Brain pericyte (primary cell): ENCODE measurements at regions not wholly inside any gene's neighbourhood (a gene's known extent, or its start where the extent isn't known, plus 50 kb on each side); places are given as distances from the start of the nearest gene placed in this dataset.

Source experiments
- DNase-seq: peaks from one replicate; pipeline ENCODE4 v3.0.0-alpha.2; 2012; ENCODE audit warnings: low read depth, low spot score

DNA sequence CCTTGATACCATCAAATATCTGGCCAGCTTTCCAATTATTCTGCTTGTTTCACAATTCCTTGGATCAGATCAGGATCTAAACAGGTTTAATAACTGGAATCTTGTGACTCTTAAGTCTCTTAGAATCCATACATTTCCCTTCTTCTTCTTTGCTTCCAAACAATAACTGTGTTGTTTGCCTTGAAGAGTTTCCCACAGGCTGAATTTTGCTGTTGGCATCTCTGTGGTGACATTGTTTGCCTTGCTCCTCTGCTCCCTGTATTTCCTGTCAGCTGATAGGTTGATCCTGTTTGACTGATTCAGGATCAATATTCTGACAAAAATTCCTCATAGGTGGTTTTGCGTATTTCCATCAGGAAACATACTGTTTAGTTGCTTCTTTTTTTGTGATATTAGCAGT, 248.4 kb upstream of the LMCD1 start:
- no peak for DNase-seq

DNA sequence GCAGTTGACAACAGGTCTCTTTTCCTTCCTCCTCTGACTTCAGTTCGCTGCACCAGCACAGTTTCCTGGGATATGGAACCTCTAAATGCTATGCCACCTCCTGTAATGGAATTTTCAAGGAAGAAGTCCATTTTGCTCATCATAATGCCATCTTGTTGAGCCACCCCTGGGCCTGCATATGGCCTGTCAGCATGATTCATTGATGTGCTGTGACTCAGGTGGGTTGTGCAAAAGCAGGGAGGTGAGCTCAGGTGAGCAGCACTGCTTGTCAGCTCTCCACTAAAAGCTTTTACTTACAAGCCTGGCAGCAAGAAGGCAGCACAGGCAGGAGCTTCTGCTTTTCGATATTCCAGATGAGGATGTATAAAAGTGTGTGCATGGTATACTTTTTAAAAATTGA, 247.1 kb upstream of the LMCD1 start:
- DNase-seq: no peak

DNA sequence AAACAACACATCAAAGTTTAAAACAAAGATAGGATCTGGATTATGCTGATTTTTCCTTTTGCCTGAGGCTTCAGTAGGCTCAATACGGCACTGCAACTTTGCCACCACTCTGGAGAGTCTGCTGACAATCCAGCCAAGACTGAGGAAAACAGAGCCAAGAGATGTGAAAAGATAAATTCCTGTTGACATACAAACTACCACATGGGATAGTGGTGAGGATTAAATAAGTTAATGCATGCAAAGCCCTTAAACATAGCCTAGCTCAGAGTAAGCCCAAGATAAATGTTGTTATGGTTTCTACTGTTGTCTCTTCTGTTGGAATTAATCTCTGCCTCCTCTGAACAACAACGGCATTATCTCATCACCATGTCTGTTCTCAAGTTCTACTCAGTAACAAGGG, 245.9 kb upstream of the LMCD1 start:
- DNase-seq: no peak

GRCh38 chr3:8256441-8257071, 245.1 kb upstream of the LMCD1 start:
- DNase-seq: no peak

DNA sequence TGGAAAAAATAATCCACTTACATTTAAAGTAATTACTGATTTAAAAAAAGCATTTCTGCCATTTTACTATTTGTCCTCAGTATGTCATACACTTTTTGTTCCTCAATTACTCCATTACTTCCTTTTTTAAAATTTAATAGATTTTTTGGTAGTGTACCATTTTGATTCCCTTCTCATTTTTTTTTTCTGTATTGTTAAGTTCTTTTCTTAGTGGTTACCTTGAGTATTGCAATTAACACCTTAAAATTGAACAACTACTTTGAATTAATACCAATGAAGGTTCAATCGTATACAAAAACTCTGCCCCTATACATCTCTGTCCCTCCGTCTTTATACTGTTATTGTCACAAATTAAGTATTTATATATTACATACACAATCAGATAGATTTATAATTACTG, 240.6 kb upstream of the LMCD1 start:
- no peak for DNase-seq

DNA sequence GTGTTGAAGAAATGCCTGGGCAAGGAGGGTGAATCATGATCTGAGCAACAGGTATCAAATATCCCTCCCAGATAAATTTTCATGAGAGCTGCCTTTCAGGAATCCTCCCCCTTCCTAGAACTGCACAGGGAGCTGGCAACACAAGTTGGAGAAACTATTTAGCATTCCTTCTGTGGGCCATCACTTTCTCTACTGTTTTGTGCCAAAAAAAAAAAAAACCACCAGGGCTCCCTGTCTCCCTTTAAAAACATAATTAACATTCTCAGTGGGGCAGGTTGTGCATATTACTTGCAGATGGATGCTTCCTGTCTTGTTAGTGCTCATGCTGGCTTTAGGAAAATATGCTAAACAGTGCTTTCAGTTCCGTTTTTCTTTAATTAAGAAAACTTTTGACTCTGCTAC, 234.9 kb upstream of the LMCD1 start:
- no peak for DNase-seq

DNA sequence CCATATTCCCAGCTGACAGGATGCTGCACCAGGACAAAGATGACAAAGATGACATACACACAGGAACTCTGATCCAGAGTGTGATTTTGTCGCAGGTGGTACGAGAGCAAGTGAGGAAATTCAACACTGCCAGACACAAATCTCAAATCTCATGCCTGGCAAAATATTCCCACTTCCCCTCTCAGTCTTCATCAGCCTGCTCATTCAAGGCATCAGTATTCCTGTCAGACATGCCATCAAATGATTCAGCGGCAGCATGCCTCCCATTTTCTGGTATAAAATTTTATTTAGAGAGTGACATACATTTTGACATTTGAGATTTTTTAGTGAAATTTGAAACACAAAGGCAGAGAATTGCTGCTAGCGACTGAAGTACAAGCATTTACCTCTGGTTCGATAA, 228.1 kb upstream of the LMCD1 start:
- DNase-seq: no peak

GRCh38 chr3:8276056-8276455, 225.6 kb upstream of the LMCD1 start:
- DNase-seq: no peak

GRCh38 chr3:8276506-8276905, 225.1 kb upstream of the LMCD1 start:
- no peak for DNase-seq

DNA sequence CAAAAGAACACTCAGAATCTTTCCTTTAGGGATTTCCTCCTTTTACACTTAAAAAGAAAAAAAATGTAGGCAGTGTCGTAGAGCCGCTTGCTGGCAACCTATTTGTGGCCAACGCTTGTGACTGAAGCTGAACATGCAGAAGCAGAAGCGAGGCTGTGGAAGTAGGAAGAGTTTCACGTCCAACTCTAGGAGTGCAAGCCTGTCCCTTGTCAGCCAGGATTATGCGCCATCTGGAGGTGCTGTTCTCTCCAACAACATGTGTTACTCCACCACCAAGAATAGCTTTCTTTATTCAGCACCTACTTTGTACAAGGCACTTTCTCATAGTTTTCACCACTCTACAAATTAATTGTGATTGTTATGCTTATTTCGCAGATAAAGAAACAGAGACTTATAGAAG, 223.2 kb upstream of the LMCD1 start:
- no peak for DNase-seq

- no peak for DNase-seq
Measured at GRCh38 chr3:8279476-8279875, 222.1 kb upstream of the LMCD1 start.

- DNase-seq: no peak
Measured at GRCh38 chr3:8279886-8280550, 221.6 kb upstream of the LMCD1 start.

DNA sequence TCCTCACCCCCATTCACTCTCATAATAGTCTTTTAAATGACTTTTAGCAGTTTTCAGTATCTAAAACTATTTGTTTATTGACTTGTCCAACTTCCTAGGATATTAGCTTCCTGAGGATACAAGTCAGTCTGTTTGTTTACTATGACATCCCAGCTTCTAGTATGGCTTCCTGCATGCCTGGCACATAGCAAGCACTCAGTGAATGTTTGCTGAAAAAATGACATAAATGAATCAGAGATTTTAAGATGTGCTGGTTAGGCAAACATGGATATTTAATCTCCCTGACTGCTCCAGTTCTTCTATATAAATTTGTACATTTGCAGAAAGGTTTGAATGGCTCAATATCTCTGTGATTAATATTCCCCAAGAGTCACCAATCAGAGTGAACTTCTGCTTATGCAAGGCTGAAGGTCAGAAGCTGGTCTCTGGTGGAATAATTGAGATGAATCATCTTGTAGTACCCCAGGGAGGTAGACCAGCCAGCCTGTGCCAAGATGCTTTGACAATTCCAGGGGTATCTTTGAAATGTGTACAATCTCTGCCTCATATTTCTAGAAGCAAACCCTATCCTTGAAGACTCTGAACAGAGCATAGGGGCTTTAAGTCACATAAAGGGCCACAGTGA, 219.0 kb upstream of the LMCD1 start:
- no peak for DNase-seq

DNA sequence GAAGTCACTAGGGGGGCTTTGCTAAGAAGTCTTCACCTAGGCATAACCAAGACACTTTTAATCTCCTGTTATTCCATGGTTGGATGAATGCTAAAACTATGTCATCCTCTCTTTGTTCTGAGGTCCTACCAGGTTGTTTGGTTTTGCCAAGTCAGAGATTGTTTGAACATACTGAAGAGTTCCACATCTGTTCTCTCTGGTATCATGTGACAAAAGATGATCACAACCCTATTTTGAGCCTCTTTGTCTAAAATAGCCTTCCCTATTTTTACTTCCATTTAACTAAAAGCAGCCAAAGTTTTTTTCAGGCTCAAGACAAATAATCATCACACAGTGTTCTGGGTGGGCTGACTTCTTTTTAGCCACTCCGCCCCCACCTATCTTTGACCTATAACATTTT, 218.4 kb upstream of the LMCD1 start:
- DNase-seq: no peak

GRCh38 chr3:8286086-8286485, 215.5 kb upstream of the LMCD1 start:
- DNase-seq: no peak

DNA sequence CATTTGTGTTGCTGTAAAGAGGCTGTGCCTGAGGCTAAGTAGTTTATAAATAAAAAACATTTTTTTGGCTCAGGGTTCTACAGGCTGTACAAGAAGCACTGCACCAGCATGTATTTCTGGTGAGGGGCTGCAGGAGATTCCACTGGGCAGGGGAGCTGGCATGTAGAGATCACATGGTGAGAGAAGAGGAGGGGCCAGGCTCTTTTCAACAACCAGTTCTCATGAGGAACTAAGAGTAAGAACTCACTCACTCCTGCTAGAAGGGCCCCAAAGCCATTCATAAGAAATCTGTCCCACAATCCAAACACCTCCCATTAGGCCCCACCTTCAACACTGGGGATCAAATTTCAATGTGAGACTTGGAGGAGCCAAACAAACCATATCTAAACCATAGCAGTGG, 214.9 kb upstream of the LMCD1 start:
- no peak for DNase-seq

- no peak for DNase-seq
Measured at GRCh38 chr3:8290611-8291010, 211.0 kb upstream of the LMCD1 start.

GRCh38 chr3:8296461-8296860, 205.2 kb upstream of the LMCD1 start:
- DNase-seq: no peak

GRCh38 chr3:8298021-8298954, 203.3 kb upstream of the LMCD1 start:
- DNase-seq: no peak

GRCh38 chr3:8301977-8302735, 199.5 kb upstream of the LMCD1 start:
- DNase-seq: no peak

- DNase-seq: no peak
Measured at GRCh38 chr3:8303466-8303865, 198.2 kb upstream of the LMCD1 start.

- DNase-seq: no peak
Measured at GRCh38 chr3:8305371-8305770, 196.3 kb upstream of the LMCD1 start.
